ENCODE measurements at regions not wholly inside any gene's neighbourhood (a gene's known extent, or its start where the extent isn't known, plus 50 kb on each side); places are given as distances from the start of the nearest gene placed in this dataset.

- DNase-seq: no peak
- no peak for ATAC-seq (ENCODE audit: low read depth)
- TF ChIP-seq FOS (IDR thresholded peaks at IDR 0.05; ENCODE audit: low read depth, low read length): no peak
- TF ChIP-seq CTCF (conservative IDR thresholded peaks at IDR 0.05; ENCODE audit: low read depth, low read length): no peak
- no peak for TF ChIP-seq USF2 (IDR thresholded peaks at IDR 0.05; ENCODE audit: low read depth, low read length)
- no peak for TF ChIP-seq MAZ (IDR thresholded peaks at IDR 0.05; ENCODE audit: borderline replicate concordance, low read depth, low read length)
- no peak for TF ChIP-seq POLR2A (IDR thresholded peaks at IDR 0.05; ENCODE audit: low read depth, low read length)
- no peak for TF ChIP-seq RAD21 (IDR thresholded peaks at IDR 0.05; ENCODE audit: low read length)
- no peak for TF ChIP-seq CHD1 (IDR thresholded peaks at IDR 0.05; ENCODE audit: low read depth, low read length)
- TF ChIP-seq BHLHE40 (IDR thresholded peaks at IDR 0.05; ENCODE audit: low read depth, low read length): no peak
- no peak for TF ChIP-seq MXI1 (IDR thresholded peaks at IDR 0.05; ENCODE audit: borderline replicate concordance, low read depth, low read length)
- no peak for TF ChIP-seq RCOR1 (IDR thresholded peaks at IDR 0.05; ENCODE audit: insufficient replicate concordance, low read length)
- TF ChIP-seq NFE2L2 (IDR thresholded peaks at IDR 0.05; ENCODE audit: low read depth, low read length): no peak
- TF ChIP-seq MAFK (IDR thresholded peaks at IDR 0.05; ENCODE audit: low read depth, low read length): no peak
- no peak for TF ChIP-seq ELK1 (IDR thresholded peaks at IDR 0.05; ENCODE audit: borderline replicate concordance, low read depth, low read length)
- TF ChIP-seq SMC3 (IDR thresholded peaks at IDR 0.05; ENCODE audit: low read depth, low read length): no peak
- TF ChIP-seq CEBPB (IDR thresholded peaks at IDR 0.05; ENCODE audit: low read depth, low read length): no peak
- TF ChIP-seq RFX5 (IDR thresholded peaks at IDR 0.05; ENCODE audit: low read depth, low read length): no peak
- Histone ChIP-seq H3K79me1 (ENCODE audit: low read depth in 1 of 2, low read length in 2 of 2) (peaks cover 4 to 30% of the 10 kb centered on the region in 2 experiments; a peak in 3 of 4 replicates), H2BK20ac (ENCODE audit: low read depth, low read length) (no peak overlapping the region), H3K4me2 (ENCODE audit: low read depth, low read length) (no peak overlapping the region), H4K20me1 (ENCODE audit: insufficient read depth, low read length) (peaks cover 24% of the 10 kb centered on the region), H3K18ac (ENCODE audit: low read depth, low read length) (no peak overlapping the region), H4K5ac (ENCODE audit: low read depth, low read length) (no peak overlapping the region), H2AK5ac (ENCODE audit: low read depth, low read length) (no peak overlapping the region), H2BK5ac (ENCODE audit: low read depth, low read length, poor library complexity, severe bottlenecking) (no peak overlapping the region), H3K36me3 (ENCODE audit: control insufficient read depth, insufficient read depth, low read length) (no peaks in the 10 kb centered on the region), H3K4me1 (ENCODE audit: control insufficient read depth, insufficient read depth, low read length) (peaks cover 10% of the 10 kb centered on the region; the same call in 1 of the 2 replicates), H4K91ac (ENCODE audit: insufficient read depth, low read depth, low read length) (no peak overlapping the region), H3K14ac (replicated peaks; ENCODE audit: low read depth, low read length) (no peak overlapping the region), H3K23ac (ENCODE audit: low read depth, low read length) (no peak overlapping the region), H3K4ac (ENCODE audit: low read depth, low read length) (no peak overlapping the region), H2BK15ac (ENCODE audit: low read depth, low read length) (no peak overlapping the region), H3K9me1 (ENCODE audit: insufficient read depth, low read length) (0 out of 2 replicates have a peak, but pooled peaks cover 7% of the 10 kb centered on the region), H3K27me3 (ENCODE audit: control insufficient read depth, insufficient read depth, low read length) (no peaks in the 10 kb centered on the region), H3K9me3 (ENCODE audit: control insufficient read depth, insufficient read depth, low read length) (no peaks in the 10 kb centered on the region), H4K8ac (ENCODE audit: low read depth in 2 of 2, low read length in 2 of 2) (no peak overlapping the region), H2BK120ac (ENCODE audit: low read depth, low read length) (no peak overlapping the region), H3K9ac (ENCODE audit: low read depth, low read length) (no peak overlapping the region), H2AK9ac (replicated peaks; ENCODE audit: low read depth, low read length, poor library complexity) (peak overlapping the region; percentile 65), H2AFZ (replicated peaks; ENCODE audit: low read length, poor library complexity) (no peak overlapping the region), H3K27ac (ENCODE audit: insufficient read depth, low read length) (no peak overlapping the region), H3K56ac (ENCODE audit: extremely low read depth, insufficient read depth, low read length) (no peak overlapping the region), H3K4me3 (ENCODE audit: insufficient read depth, low read depth, low read length) (no peak overlapping the region)
- dilution Hi-C loops (cut with HindIII; ENCODE audit: low sequenced_read_pairs, unreplicated experiment): no loop called here
- intact Hi-C loops (cut with micrococcal nuclease): no loop called here
- CTCF ChIA-PET: no interaction called here
- POLR2A ChIA-PET (ENCODE audit: unreplicated experiment): no interaction called here
- BruUV-seq (replicated peaks): no TSS peak
- in situ Hi-C loops (cut with MboI; ENCODE audit: low sequenced_read_pairs): no loop called here
- WGBS, 2 experiments (ENCODE audit: extremely low coverage in 2 of 2, insufficient read length in 1 of 2): 100% methylated on average over 3 of the region's 11 CpGs; no CpG with 5 or more reads in 1 of the 2 experiments
Measured at GRCh38 chr16:85495259-85495658, 117.9 kb upstream of the GSE1 start.

All from IMR-90 (cell line).